HG03097 (cell line): ENCODE measurements at regions not wholly inside any gene's neighbourhood (a gene's known extent, or its start where the extent isn't known, plus 50 kb on each side); places are given as distances from the start of the nearest gene placed in this dataset.

ENCODE experiments used
- ATAC-seq: cut with Tn5 transposase; IDR thresholded peaks from one replicate; pipeline ENCODE4 v1.9.1; 2021; ENCODE audit not compliant: unreplicated experiment, low FRiP score

- no peak for ATAC-seq
Observed at GRCh38 chr2:19472391-19472978, 114.1 kb upstream of the OSR1 start.

DNA sequence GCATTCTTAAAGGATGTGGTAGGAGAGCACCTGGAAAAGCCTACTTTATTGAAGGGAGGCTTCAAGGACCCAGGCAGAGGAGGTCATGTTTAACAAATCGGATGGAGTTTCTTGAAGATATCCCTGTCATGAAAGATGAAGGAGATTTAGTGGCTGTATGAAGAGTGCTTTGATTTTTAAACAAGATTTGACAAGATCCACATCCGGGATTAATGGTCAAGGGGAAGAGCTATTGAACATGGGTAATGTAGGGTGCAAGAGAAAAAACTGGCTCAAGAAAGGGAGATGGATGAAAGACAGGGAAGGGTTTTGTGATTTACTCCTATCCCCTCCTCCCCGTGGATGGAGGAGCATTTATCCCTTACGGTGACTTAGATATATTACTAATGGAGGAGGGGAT, 113.1 kb upstream of the OSR1 start:
- ATAC-seq, result no peak

GRCh38 chr2:19465978-19466377, 107.6 kb upstream of the OSR1 start:
- no peak for ATAC-seq

GRCh38 chr2:19462256-19462645, 103.8 kb upstream of the OSR1 start:
- no peak for ATAC-seq

GRCh38 chr2:19461504-19462255, 103.3 kb upstream of the OSR1 start:
- no peak for ATAC-seq

DNA sequence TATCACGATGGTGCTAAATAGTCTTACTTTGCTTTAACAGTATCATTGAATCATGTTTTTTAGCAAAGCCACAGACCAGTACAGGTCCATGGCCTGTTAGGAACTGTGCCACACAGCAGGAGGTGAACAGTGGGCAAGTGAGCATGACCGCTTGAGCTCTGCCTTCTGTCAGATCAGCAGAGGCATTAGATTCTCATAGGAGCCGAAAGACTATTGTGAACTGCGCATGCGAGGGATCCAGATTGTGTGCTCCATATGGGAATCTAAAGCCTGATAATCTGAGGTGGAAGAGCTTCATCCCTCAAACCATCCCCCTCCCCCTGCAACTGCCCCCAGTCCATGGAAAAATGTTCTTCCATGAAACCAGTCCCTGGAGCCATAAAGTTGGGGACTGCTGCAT, 102.3 kb upstream of the OSR1 start:
- ATAC-seq, result no peak

GRCh38 chr2:19458427-19459003, 100.1 kb upstream of the OSR1 start:
- ATAC-seq, result no peak

GRCh38 chr2:19457809-19458208, 99.4 kb upstream of the OSR1 start:
- no peak for ATAC-seq

- no peak for ATAC-seq
Observed at GRCh38 chr2:19456705-19457309, 98.4 kb upstream of the OSR1 start.

DNA sequence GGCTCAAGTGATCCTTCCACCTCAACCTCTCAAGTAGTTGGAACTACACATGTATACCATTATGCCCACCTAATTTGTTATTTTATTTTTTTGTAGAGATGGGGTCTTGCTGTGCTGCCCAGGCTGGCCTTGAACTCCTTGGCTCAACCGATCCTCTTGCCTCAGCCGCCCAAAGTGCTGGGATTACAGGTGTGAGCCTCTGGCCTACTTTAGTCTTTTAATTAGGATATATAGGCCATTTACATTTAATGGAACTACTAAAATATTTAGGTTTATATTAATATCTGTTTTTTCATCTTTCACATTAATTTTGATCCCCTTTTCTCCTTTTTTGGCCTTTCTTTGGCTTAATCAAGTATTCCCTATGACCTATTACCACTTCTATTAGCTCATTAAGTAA, 95.7 kb upstream of the OSR1 start:
- no peak for ATAC-seq

GRCh38 chr2:19442731-19443130, 84.3 kb upstream of the OSR1 start:
- no peak for ATAC-seq

GRCh38 chr2:19439081-19439480, 80.7 kb upstream of the OSR1 start:
- no peak for ATAC-seq

- ATAC-seq, result no peak
Observed at GRCh38 chr2:19435815-19436214, 77.4 kb upstream of the OSR1 start.

- no peak for ATAC-seq
Observed at GRCh38 chr2:19434413-19434812, 76.0 kb upstream of the OSR1 start.

DNA sequence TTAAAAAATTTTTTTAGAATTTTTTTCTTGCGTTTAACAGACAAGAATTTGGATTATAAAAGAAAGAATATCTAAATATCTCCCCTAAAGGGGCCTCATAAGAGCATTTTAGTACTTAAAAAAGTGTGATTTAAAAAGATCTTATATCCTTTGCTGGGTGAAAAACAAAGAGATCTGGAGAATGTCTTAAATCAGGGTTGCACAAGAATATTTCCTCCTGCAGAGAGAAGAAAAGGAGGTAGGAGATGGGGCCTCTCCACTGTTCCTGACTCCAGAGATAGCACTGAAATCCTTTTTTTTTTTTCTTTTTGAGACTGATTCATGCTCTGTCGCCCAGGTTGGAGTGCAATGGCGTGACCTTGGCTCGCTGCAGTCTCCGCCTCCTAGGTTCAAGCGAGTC, 68.5 kb upstream of the OSR1 start:
- no peak for ATAC-seq

DNA sequence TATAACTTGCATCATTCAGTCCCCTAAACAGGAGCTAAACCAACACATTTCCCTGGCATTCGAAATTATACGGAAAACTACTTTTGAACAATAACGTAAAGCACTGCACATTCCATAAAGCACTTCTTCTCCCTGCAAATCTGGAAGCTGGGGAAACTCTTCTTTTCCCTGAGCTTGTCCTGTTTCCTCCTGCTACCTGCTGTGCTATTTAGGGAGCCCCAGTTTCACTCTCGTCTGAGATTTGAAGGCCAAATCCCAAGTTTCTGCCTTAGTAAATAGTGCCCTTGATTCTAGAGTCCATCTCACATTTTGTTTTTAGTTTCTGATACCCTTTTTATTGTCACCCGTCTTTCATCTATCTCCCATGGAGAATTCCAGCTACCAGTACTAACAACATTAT, 67.7 kb upstream of the OSR1 start:
- no peak for ATAC-seq

DNA sequence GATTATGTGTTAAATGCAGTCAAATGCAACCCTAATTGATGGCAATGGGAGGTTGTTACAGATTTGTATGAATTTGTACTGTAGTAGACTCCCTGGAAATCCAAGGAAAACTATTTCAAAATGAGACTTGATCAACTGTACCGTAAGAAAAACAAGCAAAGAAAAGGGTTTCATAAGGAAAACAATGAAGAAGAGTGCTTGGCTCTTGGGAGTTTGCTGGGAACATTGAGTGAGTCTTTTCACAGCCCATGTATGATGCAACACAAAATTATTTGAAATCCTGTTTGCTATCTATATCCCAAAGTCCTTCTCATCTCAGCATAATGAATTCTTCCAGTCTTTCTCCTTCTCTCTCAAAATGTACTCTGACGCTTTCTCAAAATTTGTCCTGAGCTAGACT, 67.0 kb upstream of the OSR1 start:
- ATAC-seq, result no peak

DNA sequence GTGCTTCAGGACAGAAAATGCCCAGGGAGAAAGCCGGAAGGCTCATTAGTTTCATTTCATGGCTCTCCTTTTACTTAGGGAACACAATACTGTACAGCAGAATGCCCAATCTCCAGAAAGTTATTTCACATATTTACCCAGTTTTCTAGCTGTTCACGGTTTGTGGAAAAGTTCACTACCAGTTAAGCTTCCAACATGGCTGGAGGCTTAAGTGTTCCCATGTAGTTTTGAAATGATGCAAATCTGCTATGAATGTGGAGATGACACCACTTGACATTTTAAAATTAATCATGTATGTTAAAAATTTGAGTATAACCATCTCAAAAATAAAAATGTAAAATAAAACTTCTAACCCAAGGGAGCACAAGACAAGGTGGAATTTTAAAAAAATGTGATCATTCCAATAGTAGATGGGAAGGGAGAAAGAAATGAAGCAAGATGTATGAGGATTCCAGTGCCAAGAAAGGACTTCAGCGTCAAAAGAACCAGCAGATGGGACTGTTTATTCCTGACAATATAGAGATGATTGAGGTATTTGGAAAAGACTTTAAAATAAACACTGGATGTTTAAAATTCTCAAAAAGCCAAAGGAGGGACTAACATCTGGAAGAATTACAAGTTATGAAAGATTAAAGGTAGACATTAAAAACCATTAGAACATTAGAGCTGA, 60.9 kb upstream of the OSR1 start:
- ATAC-seq, result no peak

DNA sequence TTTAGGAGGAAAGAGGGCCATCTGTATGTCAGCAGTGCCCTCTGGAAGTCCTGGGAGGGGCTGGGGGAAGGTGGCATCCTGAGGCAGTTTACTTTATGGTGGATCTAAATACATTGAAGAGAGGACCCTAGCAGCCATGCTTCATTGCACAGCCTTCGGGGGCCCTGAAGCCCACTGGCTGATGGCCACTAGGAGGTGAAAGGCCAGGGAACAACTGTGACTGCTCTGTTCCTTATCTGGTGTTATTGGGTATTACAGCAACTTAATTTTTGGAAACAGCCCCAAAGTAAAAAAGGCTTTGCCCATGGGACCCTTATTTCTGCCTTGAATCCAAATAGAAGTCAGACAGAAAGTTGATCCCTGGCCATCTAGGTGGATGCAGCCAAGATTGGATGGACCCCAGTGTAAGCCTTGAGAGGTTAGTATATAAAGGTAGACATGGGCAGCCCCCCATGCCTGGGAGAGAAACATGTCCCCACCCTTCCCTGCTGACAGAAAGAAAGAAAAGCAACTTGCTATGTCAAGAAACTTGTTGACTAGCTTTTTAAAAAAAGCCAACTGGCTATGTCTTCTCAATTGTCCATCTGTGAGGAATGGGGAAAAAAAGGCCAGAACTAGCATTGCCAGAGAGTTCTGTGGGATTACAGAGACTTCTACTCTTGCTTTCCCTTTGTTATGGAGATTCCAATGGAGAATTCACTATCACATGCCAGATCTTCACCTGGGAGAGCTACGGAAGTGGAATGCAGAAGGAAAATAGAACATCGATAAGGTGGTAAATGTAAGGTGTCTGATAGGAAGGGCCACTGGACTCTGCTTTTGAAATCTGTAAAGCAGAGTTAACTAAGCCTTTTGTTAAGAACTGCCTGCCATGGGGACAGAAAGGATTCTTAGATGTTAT, 58.6 kb upstream of the OSR1 start:
- no peak for ATAC-seq

- ATAC-seq, result no peak
Observed at GRCh38 chr2:19416083-19416482, 57.7 kb upstream of the OSR1 start.
